Osteocyte (in vitro differentiated cells): ENCODE measurements at regions not wholly inside any gene's neighbourhood (a gene's known extent, or its start where the extent isn't known, plus 50 kb on each side); places are given as distances from the start of the nearest gene placed in this dataset.

Experiments used
- DNase-seq: peaks from one replicate; pipeline ENCODE4 v3.0.0; 2021; ENCODE audit warnings: mixed read lengths; ENCODE audit not compliant: unreplicated experiment; ENCODE audit errors: extremely low spot score
- H3K27ac Mint-ChIP-seq: one replicate; pipeline ENCODE4 v1.8.0; 2021; ENCODE audit warnings: mild to moderate bottlenecking, mixed read lengths; ENCODE audit not compliant: unreplicated experiment
- H3K27me3 Mint-ChIP-seq: one replicate; pipeline ENCODE4 v1.8.0; 2021; ENCODE audit warnings: mixed read lengths; ENCODE audit not compliant: unreplicated experiment
- H3K36me3 Mint-ChIP-seq: one replicate; pipeline ENCODE4 v1.8.0; 2021; ENCODE audit warnings: mixed read lengths; ENCODE audit not compliant: unreplicated experiment
- H3K4me1 Mint-ChIP-seq: one replicate; pipeline ENCODE4 v1.8.0; 2021; ENCODE audit warnings: mixed read lengths; ENCODE audit not compliant: unreplicated experiment
- H3K4me3 Mint-ChIP-seq: one replicate; pipeline ENCODE4 v1.8.0; 2021; ENCODE audit warnings: mild to moderate bottlenecking, moderate library complexity, mixed read lengths; ENCODE audit not compliant: unreplicated experiment
- H3K9me3 Mint-ChIP-seq: one replicate; pipeline ENCODE4 v1.8.0; 2021; ENCODE audit warnings: mixed read lengths; ENCODE audit not compliant: unreplicated experiment
- TF ChIP-seq, protein P1 (sequence below): fragments of 200-600 bp; sonication (generic); IDR thresholded peaks from 2 replicates; pipeline ENCODE4 v1.5.0; 2021; ENCODE audit warnings: antibody characterized with exemption, mild to moderate bottlenecking, moderate library complexity

DNA sequence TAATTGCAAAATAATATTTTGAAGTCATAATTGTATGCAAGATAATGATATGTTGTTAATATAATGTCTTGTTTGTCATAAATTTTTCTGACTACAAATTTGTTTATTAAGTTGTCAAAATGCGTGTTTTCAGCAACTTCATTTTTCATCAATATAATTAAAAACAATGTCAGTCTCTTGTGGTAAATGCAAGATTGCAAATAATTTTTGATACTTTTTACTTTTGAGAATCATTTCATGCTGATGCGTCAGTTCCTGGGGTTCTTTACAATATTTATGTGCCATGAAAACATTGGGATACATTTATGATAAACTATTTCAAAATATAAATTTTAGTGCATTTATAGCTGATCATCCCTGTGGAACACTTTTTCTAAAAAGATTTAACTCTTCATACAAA, 1504.8 kb downstream of the BRD1 start:
- Mint-ChIP-seq H3K36me3 (no peaks in the 10 kb centered on the region), H3K27ac (no peak overlapping the region), H3K4me3 (no peak overlapping the region), H3K27me3 (peaks cover 5% of the 10 kb centered on the region), H3K9me3 (peaks cover 7% of the 10 kb centered on the region), H3K4me1 (peaks cover 17% of the 10 kb centered on the region)
- TF ChIP-seq, protein P1, sequence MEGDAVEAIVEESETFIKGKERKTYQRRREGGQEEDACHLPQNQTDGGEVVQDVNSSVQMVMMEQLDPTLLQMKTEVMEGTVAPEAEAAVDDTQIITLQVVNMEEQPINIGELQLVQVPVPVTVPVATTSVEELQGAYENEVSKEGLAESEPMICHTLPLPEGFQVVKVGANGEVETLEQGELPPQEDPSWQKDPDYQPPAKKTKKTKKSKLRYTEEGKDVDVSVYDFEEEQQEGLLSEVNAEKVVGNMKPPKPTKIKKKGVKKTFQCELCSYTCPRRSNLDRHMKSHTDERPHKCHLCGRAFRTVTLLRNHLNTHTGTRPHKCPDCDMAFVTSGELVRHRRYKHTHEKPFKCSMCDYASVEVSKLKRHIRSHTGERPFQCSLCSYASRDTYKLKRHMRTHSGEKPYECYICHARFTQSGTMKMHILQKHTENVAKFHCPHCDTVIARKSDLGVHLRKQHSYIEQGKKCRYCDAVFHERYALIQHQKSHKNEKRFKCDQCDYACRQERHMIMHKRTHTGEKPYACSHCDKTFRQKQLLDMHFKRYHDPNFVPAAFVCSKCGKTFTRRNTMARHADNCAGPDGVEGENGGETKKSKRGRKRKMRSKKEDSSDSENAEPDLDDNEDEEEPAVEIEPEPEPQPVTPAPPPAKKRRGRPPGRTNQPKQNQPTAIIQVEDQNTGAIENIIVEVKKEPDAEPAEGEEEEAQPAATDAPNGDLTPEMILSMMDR = no peak
- no peak for DNase-seq

DNA sequence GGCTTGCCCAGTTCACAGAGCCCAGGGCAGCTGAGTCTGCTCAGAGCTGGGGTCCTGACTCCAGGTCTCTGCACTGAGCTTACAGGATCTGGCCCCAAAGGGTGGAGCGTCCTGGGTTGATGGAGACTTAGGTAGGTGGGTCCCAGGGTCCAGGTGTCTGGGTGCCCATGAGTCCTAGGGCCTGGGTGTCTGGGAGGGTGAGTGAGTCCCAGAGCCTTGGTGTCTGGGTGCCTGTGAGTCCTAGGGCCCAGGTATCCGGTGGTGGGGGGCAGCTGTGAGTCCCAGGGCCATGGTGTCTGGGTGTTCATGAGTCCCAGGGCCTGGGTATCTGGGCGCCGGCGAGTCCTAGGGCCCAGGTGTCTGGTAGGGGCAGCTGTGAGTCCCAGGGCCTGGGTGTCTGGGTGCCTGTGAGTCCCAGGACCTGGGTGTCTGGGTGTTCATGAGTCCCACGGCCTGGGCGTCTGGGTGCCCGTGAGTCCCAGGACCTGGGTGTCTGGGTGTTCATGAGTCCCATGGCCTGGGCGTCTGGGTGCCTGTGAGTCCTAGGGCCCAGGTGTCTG, 1505.6 kb downstream of the BRD1 start:
- H3K27me3 Mint-ChIP-seq = peaks cover 8% of the 10 kb centered on the region
- peaks cover 17% of the 10 kb centered on the region for H3K4me1 Mint-ChIP-seq
- no peak overlapping the region for H3K4me3 Mint-ChIP-seq
- TF ChIP-seq, protein P1 = no peak
- peaks cover 7% of the 10 kb centered on the region for H3K9me3 Mint-ChIP-seq
- no peak for DNase-seq
- H3K36me3 Mint-ChIP-seq = no peaks in the 10 kb centered on the region
- H3K27ac Mint-ChIP-seq = no peak overlapping the region

DNA sequence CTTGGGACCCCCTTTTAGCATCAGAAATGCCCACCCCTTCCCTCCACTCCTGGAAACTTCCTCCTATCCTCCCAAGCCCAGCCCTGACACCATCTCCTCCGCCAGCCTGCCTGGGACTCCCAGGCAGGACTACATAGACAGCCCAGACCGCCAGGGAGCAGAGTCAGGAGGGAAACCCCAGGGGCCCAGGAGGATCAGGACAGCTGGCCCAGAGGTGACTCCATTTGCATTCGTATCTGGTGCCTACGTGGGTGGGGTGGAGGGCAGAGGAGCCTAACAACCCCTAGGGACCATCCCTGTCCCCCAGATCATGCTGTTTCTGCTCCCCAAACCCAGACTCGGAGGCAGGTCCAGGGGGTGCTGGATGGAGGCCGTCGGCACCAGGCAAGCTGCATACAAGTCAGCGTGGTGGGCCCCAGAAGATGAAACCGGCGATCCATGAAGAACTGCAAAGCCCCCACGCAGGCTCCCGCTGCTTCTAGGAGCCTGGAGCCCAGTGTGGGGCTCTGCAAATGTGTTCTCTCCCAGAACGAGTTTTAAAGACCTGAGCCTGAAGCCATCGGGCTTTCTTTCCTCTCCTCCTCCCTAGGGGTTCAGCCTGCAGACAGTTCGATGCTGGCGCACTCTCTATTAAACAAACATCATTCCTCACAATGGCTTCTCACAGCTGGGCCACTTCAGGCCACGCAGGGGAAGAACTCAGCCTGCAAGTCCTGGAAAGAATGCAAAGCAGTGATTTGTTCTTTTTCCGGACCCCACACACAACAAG, 1506.8 kb downstream of the BRD1 start:
- Mint-ChIP-seq H3K4me1 (peaks cover 17% of the 10 kb centered on the region), H3K36me3 (no peaks in the 10 kb centered on the region), H3K27ac (peak overlapping the region; percentile 43), H3K4me3 (no peak overlapping the region), H3K27me3 (peaks cover 8% of the 10 kb centered on the region), H3K9me3 (peaks cover 7% of the 10 kb centered on the region)
- no peak for DNase-seq
- TF ChIP-seq, protein P1 = no peak

DNA sequence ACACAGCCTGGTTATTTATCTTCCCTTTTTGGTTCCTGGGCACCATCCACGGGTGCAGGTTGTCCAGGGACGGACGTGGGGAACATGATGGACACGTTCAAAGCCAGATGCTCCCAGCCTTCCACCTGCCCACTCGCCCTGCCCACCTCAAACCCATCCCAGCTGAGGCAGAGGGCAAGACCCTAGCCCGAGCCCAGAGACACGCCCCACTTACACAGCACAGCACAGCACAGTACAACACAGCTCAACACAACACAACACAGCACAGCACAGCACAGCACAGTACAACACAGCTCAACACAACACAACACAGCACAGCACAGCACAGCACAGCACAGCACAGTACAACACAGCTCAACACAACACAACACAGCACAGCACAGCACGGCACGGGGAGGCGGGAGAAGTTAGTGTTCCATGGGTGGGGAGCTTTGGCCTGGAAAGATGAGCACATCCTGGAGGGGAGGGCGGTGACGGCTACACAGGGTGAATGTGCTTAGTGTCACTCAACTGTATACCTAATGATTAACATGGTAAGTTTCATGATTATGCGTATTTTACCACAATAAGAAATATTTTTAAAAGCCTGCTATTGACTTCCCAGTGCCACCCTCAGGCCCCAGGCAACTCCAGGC, 1507.5 kb downstream of the BRD1 start:
- no peak overlapping the region for H3K4me3 Mint-ChIP-seq
- no peak for DNase-seq
- H3K9me3 Mint-ChIP-seq = peaks cover 7% of the 10 kb centered on the region
- H3K36me3 Mint-ChIP-seq = no peaks in the 10 kb centered on the region
- H3K27me3 Mint-ChIP-seq = peaks cover 10% of the 10 kb centered on the region
- TF ChIP-seq, protein P1 = no peak
- H3K4me1 Mint-ChIP-seq = peaks cover 17% of the 10 kb centered on the region
- no peak overlapping the region for H3K27ac Mint-ChIP-seq
